NCI-H460 (cell line): ENCODE measurements at regions not wholly inside any gene's neighbourhood (a gene's known extent, or its start where the extent isn't known, plus 50 kb on each side); places are given as distances from the start of the nearest gene placed in this dataset.
"Not testable (repeated sequence)": the region's sequence is repeated elsewhere in the genome, so short reads cannot be mapped to it uniquely, and the experiment has no call there.

Experiments used
- DNase-seq: peaks from one replicate; pipeline ENCODE4 v3.0.0-alpha.2; 2016; ENCODE audit warnings: low read depth; ENCODE audit errors: extremely low read depth

- DNase-seq, result no peak
These were observed 383.4 kb downstream of the USP25 start for GRCh38 chr21:16113052-16113715.

GRCh38 chr21:16115461-16115860 is 385.7 kb downstream of the USP25 start:
- DNase-seq, result no peak

- no peak for DNase-seq
These were observed 386.3 kb downstream of the USP25 start for GRCh38 chr21:16116069-16116468.

- no peak for DNase-seq
These were observed 387.0 kb downstream of the USP25 start for GRCh38 chr21:16116798-16117197.

GRCh38 chr21:16117331-16117730 is 387.5 kb downstream of the USP25 start:
- no peak for DNase-seq

- no peak for DNase-seq
These were observed 388.2 kb downstream of the USP25 start for GRCh38 chr21:16117851-16118590.

- peak; percentile 16 for DNase-seq
These were observed 394.8 kb downstream of the USP25 start for GRCh38 chr21:16124378-16125138.

GRCh38 chr21:16125274-16125673 is 395.5 kb downstream of the USP25 start:
- no peak for DNase-seq

- not testable (repeated sequence) for DNase-seq
These were observed 402.7 kb downstream of the USP25 start for GRCh38 chr21:16132453-16132852.

GRCh38 chr21:16133248-16133647 is 403.5 kb downstream of the USP25 start:
- no peak for DNase-seq

- DNase-seq, result no peak
These were observed 404.4 kb downstream of the USP25 start for GRCh38 chr21:16134134-16134533.

- no peak for DNase-seq
These were observed 407.3 kb downstream of the USP25 start for GRCh38 chr21:16137106-16137505.

- no peak for DNase-seq
These were observed 415.3 kb downstream of the USP25 start for GRCh38 chr21:16145052-16145451.

GRCh38 chr21:16145479-16145878 is 415.7 kb downstream of the USP25 start:
- no peak for DNase-seq

- no peak for DNase-seq
These were observed 424.5 kb downstream of the USP25 start for GRCh38 chr21:16154321-16154720.

GRCh38 chr21:16154951-16155635 is 425.3 kb downstream of the USP25 start:
- no peak for DNase-seq

- DNase-seq, result no peak
These were observed 427.2 kb downstream of the USP25 start for GRCh38 chr21:16156841-16157489.

- no peak for DNase-seq
These were observed 429.6 kb downstream of the USP25 start for GRCh38 chr21:16159213-16159970.

- DNase-seq, result no peak
These were observed 430.2 kb downstream of the USP25 start for GRCh38 chr21:16159971-16160350.

- no peak for DNase-seq
These were observed 433.2 kb downstream of the USP25 start for GRCh38 chr21:16162953-16163352.
